ENCODE measurements at regions not wholly inside any gene's neighbourhood (a gene's known extent, or its start where the extent isn't known, plus 50 kb on each side); places are given as distances from the start of the nearest gene placed in this dataset.

- Histone ChIP-seq H3K36me3 (no peaks in the 10 kb centered on the region), H3K9me3 (ENCODE audit: low read depth) (no peaks in the 10 kb centered on the region), H3K27ac (no peak overlapping the region), H3K27me3 (peaks cover 4% of the 10 kb centered on the region), H3K4me3 (no peak overlapping the region), H3K4me1 (ENCODE audit: low read depth) (no peaks in the 10 kb centered on the region)
- TF ChIP-seq CTCF (IDR thresholded peaks at IDR 0.05; ENCODE audit: low read depth, low read length) = no peak
- no peak for DNase-seq (ENCODE audit: low read depth in 1 of 2, low spot score in 1 of 2)
Measured at GRCh38 chr15:96583671-96584070, 253.2 kb downstream of the NR2F2 start.

- Histone ChIP-seq H3K4me3 (no peak overlapping the region), H3K27ac (no peak overlapping the region), H3K36me3 (no peaks in the 10 kb centered on the region), H3K9me3 (ENCODE audit: low read depth) (no peaks in the 10 kb centered on the region), H3K27me3 (peaks cover 4% of the 10 kb centered on the region), H3K4me1 (ENCODE audit: low read depth) (no peaks in the 10 kb centered on the region)
- peak; percentile 40 for TF ChIP-seq CTCF (IDR thresholded peaks at IDR 0.05; ENCODE audit: low read depth, low read length)
- peak in 1 of 2 donors; percentile 40 for DNase-seq (ENCODE audit: low read depth in 1 of 2, low spot score in 1 of 2)
Measured at GRCh38 chr15:96585484-96586386, 255.2 kb downstream of the NR2F2 start.

- TF ChIP-seq CTCF (IDR thresholded peaks at IDR 0.05; ENCODE audit: low read depth, low read length) = no peak
- no peak for DNase-seq (ENCODE audit: low read depth in 1 of 2, low spot score in 1 of 2)
- no peak overlapping the region for H3K27ac ChIP-seq
- H3K36me3 ChIP-seq = no peaks in the 10 kb centered on the region
- no peaks in the 10 kb centered on the region for H3K9me3 ChIP-seq (ENCODE audit: low read depth)
- H3K4me3 ChIP-seq = no peak overlapping the region
- H3K27me3 ChIP-seq = peaks cover 4% of the 10 kb centered on the region
- no peaks in the 10 kb centered on the region for H3K4me1 ChIP-seq (ENCODE audit: low read depth)
Measured at GRCh38 chr15:96586901-96587300, 256.4 kb downstream of the NR2F2 start.

- Histone ChIP-seq H3K36me3 (no peaks in the 10 kb centered on the region), H3K4me3 (no peak overlapping the region), H3K9me3 (ENCODE audit: low read depth) (no peaks in the 10 kb centered on the region), H3K4me1 (ENCODE audit: low read depth) (no peaks in the 10 kb centered on the region), H3K27ac (no peak overlapping the region), H3K27me3 (peaks cover 4% of the 10 kb centered on the region)
- no peak for DNase-seq (ENCODE audit: low read depth in 1 of 2, low spot score in 1 of 2)
- TF ChIP-seq CTCF (IDR thresholded peaks at IDR 0.05; ENCODE audit: low read depth, low read length) = no peak
Measured at GRCh38 chr15:96589864-96590263, 259.4 kb downstream of the NR2F2 start.

GRCh38 chr15:96593735-96594134 is 263.2 kb downstream of the NR2F2 start:
- Histone ChIP-seq H3K27ac (no peak overlapping the region), H3K4me1 (ENCODE audit: low read depth) (no peaks in the 10 kb centered on the region), H3K4me3 (no peak overlapping the region), H3K9me3 (ENCODE audit: low read depth) (no peaks in the 10 kb centered on the region), H3K36me3 (no peaks in the 10 kb centered on the region), H3K27me3 (no peaks in the 10 kb centered on the region)
- no peak for DNase-seq (ENCODE audit: low read depth in 1 of 2, low spot score in 1 of 2)
- TF ChIP-seq CTCF (IDR thresholded peaks at IDR 0.05; ENCODE audit: low read depth, low read length) = no peak
